ENCODE measurements at regions not wholly inside any gene's neighbourhood (a gene's known extent, or its start where the extent isn't known, plus 50 kb on each side); places are given as distances from the start of the nearest gene placed in this dataset.
A peak's percentile ranks its signal among the peaks of the same experiment; 100 is the strongest.
"Not testable (repeated sequence)": the region's sequence is repeated elsewhere in the genome, so short reads cannot be mapped to it uniquely, and the experiment has no call there.

DNA sequence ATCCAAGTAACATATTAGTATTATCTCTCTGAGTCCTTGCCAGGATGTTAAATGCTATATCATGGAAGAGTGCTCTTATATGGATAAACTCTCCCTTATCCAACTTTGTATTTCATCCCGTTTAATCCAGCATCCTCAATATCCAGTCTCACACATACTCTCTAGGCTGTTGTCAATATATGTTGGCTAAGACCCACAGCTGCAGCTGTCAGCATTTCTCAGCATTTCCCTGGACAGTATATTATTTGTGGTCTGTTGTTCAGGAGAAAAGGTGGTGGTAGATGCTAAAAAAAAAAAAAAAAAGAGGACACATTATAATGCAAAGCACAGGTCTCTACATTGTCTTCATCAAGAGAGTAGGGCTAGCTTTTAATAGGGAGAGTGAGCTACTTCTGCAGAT, 1368.0 kb upstream of the ZEB2 start:
- H3K9me3 ChIP-seq (ENCODE audit: severe bottlenecking): no peaks in the 10 kb centered on the region
- TF ChIP-seq, protein P1, sequence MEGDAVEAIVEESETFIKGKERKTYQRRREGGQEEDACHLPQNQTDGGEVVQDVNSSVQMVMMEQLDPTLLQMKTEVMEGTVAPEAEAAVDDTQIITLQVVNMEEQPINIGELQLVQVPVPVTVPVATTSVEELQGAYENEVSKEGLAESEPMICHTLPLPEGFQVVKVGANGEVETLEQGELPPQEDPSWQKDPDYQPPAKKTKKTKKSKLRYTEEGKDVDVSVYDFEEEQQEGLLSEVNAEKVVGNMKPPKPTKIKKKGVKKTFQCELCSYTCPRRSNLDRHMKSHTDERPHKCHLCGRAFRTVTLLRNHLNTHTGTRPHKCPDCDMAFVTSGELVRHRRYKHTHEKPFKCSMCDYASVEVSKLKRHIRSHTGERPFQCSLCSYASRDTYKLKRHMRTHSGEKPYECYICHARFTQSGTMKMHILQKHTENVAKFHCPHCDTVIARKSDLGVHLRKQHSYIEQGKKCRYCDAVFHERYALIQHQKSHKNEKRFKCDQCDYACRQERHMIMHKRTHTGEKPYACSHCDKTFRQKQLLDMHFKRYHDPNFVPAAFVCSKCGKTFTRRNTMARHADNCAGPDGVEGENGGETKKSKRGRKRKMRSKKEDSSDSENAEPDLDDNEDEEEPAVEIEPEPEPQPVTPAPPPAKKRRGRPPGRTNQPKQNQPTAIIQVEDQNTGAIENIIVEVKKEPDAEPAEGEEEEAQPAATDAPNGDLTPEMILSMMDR (IDR thresholded peaks at IDR 0.05; ENCODE audit: poor library complexity, severe bottlenecking): no peak
- no peaks in the 10 kb centered on the region for H3K36me3 ChIP-seq (ENCODE audit: low read depth)
- DNase-seq (ENCODE audit: low spot score): no peak
- H3K27ac ChIP-seq (ENCODE audit: poor library complexity, severe bottlenecking): no peak overlapping the region
- no peak overlapping the region for H3K4me3 ChIP-seq (ENCODE audit: severe bottlenecking)
- no peaks in the 10 kb centered on the region for H3K27me3 ChIP-seq (ENCODE audit: insufficient read depth, poor library complexity, severe bottlenecking)
- H3K4me1 ChIP-seq (ENCODE audit: insufficient read depth, poor library complexity, severe bottlenecking): no peaks in the 10 kb centered on the region
- ATAC-seq (ENCODE audit: low read depth): no peak

DNA sequence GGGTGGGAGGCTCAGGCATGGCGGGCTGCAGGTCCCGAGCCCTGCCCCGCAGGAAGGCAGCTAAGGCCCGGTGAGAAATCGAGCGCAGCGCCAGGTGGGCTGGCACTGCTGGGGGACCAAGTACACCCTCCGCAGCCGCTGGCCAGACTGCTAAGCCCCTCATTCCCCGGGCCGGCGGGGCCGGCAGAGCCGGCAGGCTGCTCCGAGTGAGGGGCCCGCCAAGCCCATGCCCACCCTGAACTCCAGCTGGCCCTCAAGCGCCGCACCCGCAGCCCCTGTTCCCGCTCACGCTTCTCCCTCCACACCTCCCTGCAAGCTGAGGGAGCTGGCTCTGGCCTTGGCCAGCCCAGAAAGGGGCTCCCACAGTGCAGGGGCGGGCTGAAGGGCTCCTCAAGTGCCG, 1361.1 kb upstream of the ZEB2 start:
- not testable (repeated sequence) for ATAC-seq (ENCODE audit: low read depth); DNase-seq (ENCODE audit: low spot score); H3K9me3 ChIP-seq (ENCODE audit: severe bottlenecking); H3K27me3 ChIP-seq (ENCODE audit: insufficient read depth, poor library complexity, severe bottlenecking); H3K4me1 ChIP-seq (ENCODE audit: insufficient read depth, poor library complexity, severe bottlenecking); H3K27ac ChIP-seq (ENCODE audit: poor library complexity, severe bottlenecking); H3K36me3 ChIP-seq (ENCODE audit: low read depth); H3K4me3 ChIP-seq (ENCODE audit: severe bottlenecking)

DNA sequence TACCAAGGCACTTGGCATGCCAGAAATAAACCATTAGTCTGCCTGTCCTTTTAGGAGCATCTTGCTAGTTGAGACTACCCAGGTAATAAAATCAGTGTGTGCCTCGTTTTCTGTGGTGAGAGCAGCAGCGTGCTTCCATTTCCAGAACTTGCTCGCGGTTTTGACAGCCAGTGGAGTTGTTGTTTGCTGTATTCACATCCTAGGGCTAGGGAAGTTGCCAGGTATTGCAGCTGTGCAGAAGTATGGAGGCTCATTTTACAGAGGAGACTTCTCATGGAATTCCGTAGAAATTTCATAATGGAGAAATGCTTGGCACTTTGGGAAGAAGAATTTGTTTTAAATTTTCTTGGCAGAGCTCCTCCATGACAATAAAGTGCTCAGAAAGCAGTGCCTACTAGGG, 1355.1 kb upstream of the ZEB2 start:
- no peaks in the 10 kb centered on the region for H3K36me3 ChIP-seq (ENCODE audit: low read depth)
- no peaks in the 10 kb centered on the region for H3K9me3 ChIP-seq (ENCODE audit: severe bottlenecking)
- no peak overlapping the region for H3K4me3 ChIP-seq (ENCODE audit: severe bottlenecking)
- no peaks in the 10 kb centered on the region for H3K4me1 ChIP-seq (ENCODE audit: insufficient read depth, poor library complexity, severe bottlenecking)
- no peaks in the 10 kb centered on the region for H3K27me3 ChIP-seq (ENCODE audit: insufficient read depth, poor library complexity, severe bottlenecking)
- ATAC-seq (ENCODE audit: low read depth) (no peak), DNase-seq (ENCODE audit: low spot score) (no peak)
- TF ChIP-seq, protein P1 (IDR thresholded peaks at IDR 0.05; ENCODE audit: poor library complexity, severe bottlenecking): no peak
- H3K27ac ChIP-seq (ENCODE audit: poor library complexity, severe bottlenecking): no peak overlapping the region

DNA sequence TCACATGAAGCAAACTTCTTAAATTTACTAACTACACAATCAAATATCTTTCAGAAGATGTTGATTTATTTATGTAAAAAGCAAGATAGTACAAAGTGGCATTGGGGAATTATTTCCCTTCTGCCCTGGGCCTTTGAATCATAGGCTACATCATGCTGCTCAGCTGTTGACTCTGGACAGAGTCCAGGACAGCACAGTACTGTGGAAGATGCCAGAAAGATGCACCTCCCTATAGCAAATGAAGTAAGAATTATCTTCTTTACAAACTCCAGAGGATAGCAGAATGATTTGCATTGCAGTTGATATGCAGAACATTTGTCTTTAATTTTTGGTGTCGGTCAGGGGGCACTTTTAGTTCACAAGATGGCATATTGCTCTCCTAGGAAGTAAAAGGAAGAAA, 1354.5 kb upstream of the ZEB2 start:
- no peaks in the 10 kb centered on the region for H3K9me3 ChIP-seq (ENCODE audit: severe bottlenecking)
- no peaks in the 10 kb centered on the region for H3K4me1 ChIP-seq (ENCODE audit: insufficient read depth, poor library complexity, severe bottlenecking)
- ATAC-seq (ENCODE audit: low read depth): peak; percentile 73; the same call in 2 of the 3 replicates
- no peaks in the 10 kb centered on the region for H3K27me3 ChIP-seq (ENCODE audit: insufficient read depth, poor library complexity, severe bottlenecking)
- no peaks in the 10 kb centered on the region for H3K36me3 ChIP-seq (ENCODE audit: low read depth)
- TF ChIP-seq, protein P1 (IDR thresholded peaks at IDR 0.05; ENCODE audit: poor library complexity, severe bottlenecking): no peak
- DNase-seq (ENCODE audit: low spot score): no peak
- H3K27ac ChIP-seq (ENCODE audit: poor library complexity, severe bottlenecking): no peak overlapping the region
- no peak overlapping the region for H3K4me3 ChIP-seq (ENCODE audit: severe bottlenecking)

DNA sequence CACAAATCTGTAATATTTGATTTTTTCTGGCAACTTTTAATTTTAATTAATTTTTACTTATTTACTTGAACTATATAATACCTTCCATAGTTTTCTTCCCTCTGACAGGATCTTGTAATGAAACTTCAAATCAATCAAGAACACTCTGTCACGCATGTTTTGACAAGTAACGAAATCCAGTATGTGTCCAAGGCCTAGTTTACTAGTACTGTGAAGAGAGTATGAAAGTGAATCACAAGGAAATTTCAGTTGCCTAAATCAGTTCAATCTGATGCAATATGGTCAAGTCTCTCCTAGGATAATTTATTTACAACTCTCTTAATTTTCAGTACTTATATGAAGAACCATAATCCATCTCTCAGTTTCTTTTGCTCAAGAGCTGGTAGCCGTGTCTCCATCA, 1344.6 kb upstream of the ZEB2 start:
- Histone ChIP-seq H3K27ac (ENCODE audit: poor library complexity, severe bottlenecking) (no peak overlapping the region), H3K9me3 (ENCODE audit: severe bottlenecking) (no peaks in the 10 kb centered on the region), H3K4me3 (ENCODE audit: severe bottlenecking) (no peak overlapping the region), H3K36me3 (ENCODE audit: low read depth) (no peaks in the 10 kb centered on the region), H3K27me3 (ENCODE audit: insufficient read depth, poor library complexity, severe bottlenecking) (no peaks in the 10 kb centered on the region), H3K4me1 (ENCODE audit: insufficient read depth, poor library complexity, severe bottlenecking) (no peaks in the 10 kb centered on the region)
- ATAC-seq (ENCODE audit: low read depth) (no peak), DNase-seq (ENCODE audit: low spot score) (no peak)
- TF ChIP-seq, protein P1 (IDR thresholded peaks at IDR 0.05; ENCODE audit: poor library complexity, severe bottlenecking): no peak

Measured in RWPE2 (cell line).